SK-N-MC (cell line): ENCODE measurements at regions not wholly inside any gene's neighbourhood (a gene's known extent, or its start where the extent isn't known, plus 50 kb on each side); places are given as distances from the start of the nearest gene placed in this dataset.

Experiments
- EZH2 ChIP-seq: fragments of 200-600 bp; sonication (generic); IDR thresholded peaks from one replicate; pipeline ENCODE4 v1.6.1; 2017; ENCODE audit warnings: antibody characterized with exemption
- POLR2AphosphoS5 ChIP-seq: IDR thresholded peaks from 2 replicates; pipeline ENCODE4 v1.6.1; 2012; ENCODE audit warnings: mild to moderate bottlenecking, low read depth, low read length, borderline replicate concordance

DNA sequence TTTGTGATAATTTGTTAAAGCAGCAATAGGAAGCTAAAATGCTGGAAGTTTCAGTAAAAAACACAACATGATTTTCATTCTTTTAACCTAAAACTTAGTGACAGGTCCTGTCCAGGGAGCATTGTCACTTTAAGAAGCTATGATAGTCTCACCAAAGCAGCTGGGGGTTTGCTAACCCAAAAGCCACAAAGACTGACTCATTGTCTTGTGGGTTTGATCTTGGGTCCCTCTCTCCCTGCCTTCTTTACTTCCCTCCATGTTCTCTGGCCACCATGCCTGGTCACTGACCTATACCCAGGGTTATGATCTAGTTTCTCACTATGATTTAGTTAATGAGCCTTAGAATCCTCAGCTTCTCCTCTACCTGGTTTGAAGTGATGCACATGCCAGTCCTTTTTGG, 213.5 kb upstream of the PTGFR start:
- TF ChIP-seq EZH2 (no peak), POLR2AphosphoS5 (no peak)
